ENCODE measurements at regions not wholly inside any gene's neighbourhood (a gene's known extent, or its start where the extent isn't known, plus 50 kb on each side); places are given as distances from the start of the nearest gene placed in this dataset.
A peak's percentile ranks its signal among the peaks of the same experiment; 100 is the strongest.

GRCh38 chr13:50357586-50358118 is 342.4 kb downstream of the KCNRG start:
- Histone ChIP-seq H3K4me3 (ENCODE audit: insufficient read depth, low read depth, low read length) (no peak overlapping the region), H3K27ac (ENCODE audit: low read depth, low read length) (peak overlapping the region; percentile 75), H3K36me3 (ENCODE audit: insufficient read depth, low read length) (no peaks in the 10 kb centered on the region), H3K4me1 (ENCODE audit: insufficient read depth, low read length) (peaks cover 33% of the 10 kb centered on the region), H4K20me1 (ENCODE audit: insufficient read depth, low read length) (no peaks in the 10 kb centered on the region), H3K9ac (ENCODE audit: low read length) (peak overlapping the region; percentile 67), H3K27me3 (ENCODE audit: insufficient read depth, low read length) (no peaks in the 10 kb centered on the region), H2AFZ (ENCODE audit: low read depth, low read length) (peak overlapping the region; percentile 26), H3K79me2 (ENCODE audit: insufficient read depth, low read length) (no peaks in the 10 kb centered on the region), H3K9me3 (ENCODE audit: insufficient read depth, low read depth, low read length) (no peaks in the 10 kb centered on the region), H3K4me2 (ENCODE audit: low read length) (peak overlapping the region; percentile 59)
- H3K4me1 Mint-ChIP-seq (ENCODE audit: low read depth, unreplicated experiment), result peaks cover 32% of the 10 kb centered on the region
- H3K36me3 Mint-ChIP-seq (ENCODE audit: low read depth, unreplicated experiment), result peaks cover 2% of the 10 kb centered on the region
- H3K9me3 Mint-ChIP-seq (ENCODE audit: unreplicated experiment), result no peaks in the 10 kb centered on the region
- peak overlapping the region; percentile 48 for H3K4me3 Mint-ChIP-seq (ENCODE audit: unreplicated experiment)
- FAIRE-seq, result peak; percentile 60
- TF ChIP-seq EZH2 (IDR thresholded peaks at IDR 0.05; ENCODE audit: insufficient read depth, low read length) (no peak), CTCF (IDR thresholded peaks at IDR 0.05; ENCODE audit: insufficient read depth, low read depth, low read length) (no peak)
- DNase-seq (ENCODE audit: low read depth), result peak; percentile 97
- no peaks in the 10 kb centered on the region for H3K27me3 Mint-ChIP-seq (ENCODE audit: low read depth, unreplicated experiment)
- H3K27ac Mint-ChIP-seq (ENCODE audit: unreplicated experiment), result peak overlapping the region; percentile 92

GRCh38 chr13:50358231-50359040 is 343.2 kb downstream of the KCNRG start:
- no peak overlapping the region for H3K4me3 ChIP-seq (ENCODE audit: insufficient read depth, low read depth, low read length)
- Mint-ChIP-seq H3K27ac (ENCODE audit: unreplicated experiment) (peak overlapping the region; percentile 92), H3K4me1 (ENCODE audit: low read depth, unreplicated experiment) (peaks cover 27% of the 10 kb centered on the region), H3K4me3 (ENCODE audit: unreplicated experiment) (no peak overlapping the region), H3K36me3 (ENCODE audit: low read depth, unreplicated experiment) (peaks cover 2% of the 10 kb centered on the region), H3K27me3 (ENCODE audit: low read depth, unreplicated experiment) (no peaks in the 10 kb centered on the region), H3K9me3 (ENCODE audit: unreplicated experiment) (no peaks in the 10 kb centered on the region)
- H3K27me3 ChIP-seq (ENCODE audit: insufficient read depth, low read length), result no peaks in the 10 kb centered on the region
- no peaks in the 10 kb centered on the region for H3K9me3 ChIP-seq (ENCODE audit: insufficient read depth, low read depth, low read length)
- no peak for DNase-seq (ENCODE audit: low read depth)
- no peak for FAIRE-seq
- no peaks in the 10 kb centered on the region for H3K36me3 ChIP-seq (ENCODE audit: insufficient read depth, low read length)
- TF ChIP-seq CTCF (IDR thresholded peaks at IDR 0.05; ENCODE audit: insufficient read depth, low read depth, low read length), result no peak
- TF ChIP-seq EZH2 (IDR thresholded peaks at IDR 0.05; ENCODE audit: insufficient read depth, low read length), result no peak
- peaks cover 26% of the 10 kb centered on the region for H3K4me1 ChIP-seq (ENCODE audit: insufficient read depth, low read length)
- peak overlapping the region; percentile 75 for H3K27ac ChIP-seq (ENCODE audit: low read depth, low read length)
- H4K20me1 ChIP-seq (ENCODE audit: insufficient read depth, low read length), result no peaks in the 10 kb centered on the region
- peak overlapping the region; percentile 67 for H3K9ac ChIP-seq (ENCODE audit: low read length)
- H3K4me2 ChIP-seq (ENCODE audit: low read length), result peak overlapping the region; percentile 59
- H3K79me2 ChIP-seq (ENCODE audit: insufficient read depth, low read length), result no peaks in the 10 kb centered on the region
- no peak overlapping the region for H2AFZ ChIP-seq (ENCODE audit: low read depth, low read length)

GRCh38 chr13:50359041-50359367 is 343.8 kb downstream of the KCNRG start:
- Histone ChIP-seq H3K79me2 (ENCODE audit: insufficient read depth, low read length) (no peaks in the 10 kb centered on the region), H3K9ac (ENCODE audit: low read length) (no peak overlapping the region), H3K27me3 (ENCODE audit: insufficient read depth, low read length) (no peaks in the 10 kb centered on the region), H3K36me3 (ENCODE audit: insufficient read depth, low read length) (no peaks in the 10 kb centered on the region), H3K27ac (ENCODE audit: low read depth, low read length) (no peak overlapping the region), H4K20me1 (ENCODE audit: insufficient read depth, low read length) (no peaks in the 10 kb centered on the region), H3K4me1 (ENCODE audit: insufficient read depth, low read length) (peaks cover 22% of the 10 kb centered on the region), H2AFZ (ENCODE audit: low read depth, low read length) (no peak overlapping the region), H3K4me2 (ENCODE audit: low read length) (no peak overlapping the region), H3K9me3 (ENCODE audit: insufficient read depth, low read depth, low read length) (no peaks in the 10 kb centered on the region), H3K4me3 (ENCODE audit: insufficient read depth, low read depth, low read length) (no peak overlapping the region)
- Mint-ChIP-seq H3K27me3 (ENCODE audit: low read depth, unreplicated experiment) (no peaks in the 10 kb centered on the region), H3K9me3 (ENCODE audit: unreplicated experiment) (no peaks in the 10 kb centered on the region), H3K4me1 (ENCODE audit: low read depth, unreplicated experiment) (peaks cover 24% of the 10 kb centered on the region), H3K36me3 (ENCODE audit: low read depth, unreplicated experiment) (peaks cover 2% of the 10 kb centered on the region), H3K4me3 (ENCODE audit: unreplicated experiment) (no peak overlapping the region), H3K27ac (ENCODE audit: unreplicated experiment) (no peak overlapping the region)
- FAIRE-seq, result no peak
- DNase-seq (ENCODE audit: low read depth), result no peak
- no peak for TF ChIP-seq EZH2 (IDR thresholded peaks at IDR 0.05; ENCODE audit: insufficient read depth, low read length)
- TF ChIP-seq CTCF (IDR thresholded peaks at IDR 0.05; ENCODE audit: insufficient read depth, low read depth, low read length), result no peak

All from astrocyte (in vitro differentiated cells and primary cell).